IMR-90 (cell line): ENCODE measurements at regions not wholly inside any gene's neighbourhood (a gene's known extent, or its start where the extent isn't known, plus 50 kb on each side); places are given as distances from the start of the nearest gene placed in this dataset.

Experiments
- ATAC-seq: fragments of 200-7000 bp; cut with Tn5 transposase; 2 replicates; pipeline ENCODE4 v1.9.1; 2020; ENCODE audit warnings: low read depth, mild to moderate bottlenecking, moderate library complexity
- BruUV-seq: library from RNA; stranded (reverse); fragments of 400-500 nt; replicated peaks from 2 replicates; lab custom pipeline; 2021; lab: Mats Ljungman, UMichigan
- CTCF ChIA-PET: fragments of 300-600 bp; formaldehyde crosslinking; extraction: SDS; loops from one replicate; lab custom pipeline; 2021; ENCODE audit warnings: antibody characterized with exemption; lab: Yijun Ruan, JAX
- POLR2A ChIA-PET: fragments of 300-600 bp; sonication (Branson Sonifier 250); formaldehyde crosslinking; loops from one replicate; lab custom pipeline; 2022; ENCODE audit warnings: antibody characterized with exemption; ENCODE audit not compliant: unreplicated experiment; lab: Charles Lee
- DNase-seq: peaks from one replicate; pipeline ENCODE4 v3.0.0; 2013
- H2AFZ ChIP-seq: replicated peaks from 2 replicates; pipeline ENCODE3; 2013; ENCODE audit warnings: low read length, mild to moderate bottlenecking; ENCODE audit not compliant: poor library complexity
- H2AK5ac ChIP-seq: 2 replicates; pipeline ENCODE4 v1.6.1; 2013; ENCODE audit warnings: low read depth, low read length, inconsistent platforms
- H2AK9ac ChIP-seq: replicated peaks from 2 replicates; pipeline ENCODE3; 2013; ENCODE audit warnings: mild to moderate bottlenecking, low read depth, low read length, moderate library complexity; ENCODE audit not compliant: poor library complexity
- H2BK120ac ChIP-seq: 2 replicates; pipeline ENCODE4 v1.6.1; 2013; ENCODE audit warnings: low read depth, low read length, inconsistent platforms
- H2BK15ac ChIP-seq: 3 replicates; pipeline ENCODE4 v1.6.1; 2013; ENCODE audit warnings: low read depth, low read length, inconsistent platforms
- H2BK20ac ChIP-seq: 2 replicates; pipeline ENCODE4 v1.6.1; 2013; ENCODE audit warnings: low read depth, mild to moderate bottlenecking, inconsistent platforms, low read length, moderate library complexity
- H2BK5ac ChIP-seq: 2 replicates; pipeline ENCODE4 v1.6.1; 2013; ENCODE audit warnings: mild to moderate bottlenecking, low read depth, low read length, inconsistent platforms; ENCODE audit not compliant: poor library complexity, severe bottlenecking
- H3K14ac ChIP-seq: replicated peaks from 2 replicates; pipeline ENCODE4 v1.6.1; 2013; ENCODE audit warnings: low read depth, low read length, inconsistent platforms
- H3K18ac ChIP-seq: 2 replicates; pipeline ENCODE4 v1.6.1; 2013; ENCODE audit warnings: low read depth, low read length, control low read depth
- H3K23ac ChIP-seq: 2 replicates; pipeline ENCODE4 v1.6.1; 2013; ENCODE audit warnings: low read depth, low read length, inconsistent platforms
- H3K27ac ChIP-seq: 2 replicates; pipeline ENCODE4 v1.5.1; 2013; ENCODE audit warnings: mild to moderate bottlenecking, control low read depth, low read length; ENCODE audit not compliant: insufficient read depth
- H3K27me3 ChIP-seq: 2 replicates; pipeline ENCODE4 v1.6.1; 2013; ENCODE audit warnings: low read length; ENCODE audit not compliant: control insufficient read depth, insufficient read depth
- H3K36me3 ChIP-seq: 2 replicates; pipeline ENCODE4 v1.6.1; 2013; ENCODE audit warnings: low read length, mixed read lengths; ENCODE audit not compliant: control insufficient read depth, insufficient read depth
- H3K4ac ChIP-seq: 2 replicates; pipeline ENCODE4 v1.6.1; 2013; ENCODE audit warnings: low read depth, low read length, inconsistent platforms
- H3K4me1 ChIP-seq: 2 replicates; pipeline ENCODE4 v1.6.1; 2013; ENCODE audit warnings: low read length, mixed read lengths; ENCODE audit not compliant: control insufficient read depth, insufficient read depth
- H3K4me2 ChIP-seq: 2 replicates; pipeline ENCODE4 v1.6.1; 2013; ENCODE audit warnings: low read depth, mild to moderate bottlenecking, control low read depth, low read length, moderate library complexity
- H3K4me3 ChIP-seq: 2 replicates; pipeline ENCODE4 v1.5.1; 2013; ENCODE audit warnings: low read depth, mild to moderate bottlenecking, control low read depth, low read length, moderate library complexity; ENCODE audit not compliant: insufficient read depth
- H3K56ac ChIP-seq: 2 replicates; pipeline ENCODE4 v1.6.1; 2013; ENCODE audit warnings: low read length, inconsistent platforms; ENCODE audit not compliant: insufficient read depth; ENCODE audit errors: extremely low read depth
- H3K79me1 ChIP-seq, 2 experiments: 2 replicates each; pipeline ENCODE4 v1.6.1; 2013; ENCODE audit warnings: low read length in 2 of 2, inconsistent platforms in 1 of 2, low read depth in 1 of 2
- H3K9ac ChIP-seq: 2 replicates; pipeline ENCODE4 v1.6.1; 2013; ENCODE audit warnings: low read depth, low read length, control low read depth
- H3K9me1 ChIP-seq: 2 replicates; pipeline ENCODE4 v1.6.1; 2013; ENCODE audit warnings: low read length, inconsistent platforms; ENCODE audit not compliant: insufficient read depth
- H3K9me3 ChIP-seq: 2 replicates; pipeline ENCODE4 v1.6.1; 2013; ENCODE audit warnings: low read length; ENCODE audit not compliant: control insufficient read depth, insufficient read depth
- H4K20me1 ChIP-seq: 2 replicates; pipeline ENCODE4 v1.6.1; 2013; ENCODE audit warnings: low read length, inconsistent platforms; ENCODE audit not compliant: insufficient read depth
- H4K5ac ChIP-seq: 2 replicates; pipeline ENCODE4 v1.6.1; 2013; ENCODE audit warnings: mild to moderate bottlenecking, low read depth, low read length, control low read depth
- H4K8ac ChIP-seq, 2 experiments: 2 replicates each; pipeline ENCODE4 v1.6.1; 2013; ENCODE audit warnings: low read depth in 2 of 2, low read length in 2 of 2, control low read depth in 1 of 2, inconsistent platforms in 1 of 2
- H4K91ac ChIP-seq: 2 replicates; pipeline ENCODE4 v1.6.1; 2013; ENCODE audit warnings: low read depth, low read length, inconsistent platforms; ENCODE audit not compliant: insufficient read depth
- MXI1 ChIP-seq: IDR thresholded peaks from 2 replicates; pipeline ENCODE4 v1.6.1; 2012; ENCODE audit warnings: low read depth, mild to moderate bottlenecking, low read length, moderate library complexity, borderline replicate concordance
- NFE2L2 ChIP-seq: fragments of 150-350 bp; IDR thresholded peaks from 2 replicates; pipeline ENCODE4 v1.6.1; 2016; ENCODE audit warnings: low read depth, mild to moderate bottlenecking, low read length
- RFX5 ChIP-seq: IDR thresholded peaks from 2 replicates; pipeline ENCODE4 v1.8.0; 2012; ENCODE audit warnings: low read depth, mild to moderate bottlenecking, low read length, moderate library complexity
- SMC3 ChIP-seq: fragments of 150-350 bp; IDR thresholded peaks from 2 replicates; pipeline ENCODE4 v1.6.1; 2016; ENCODE audit warnings: low read depth, mild to moderate bottlenecking, antibody characterized with exemption, low read length, moderate library complexity
- WGBS, 2 experiments: methylation state at CpG; one replicate each; pipeline versions ENCODE4 v1.1.5 to v1.1.7; 2013; ENCODE audit warnings: missing lambda C conversion rate in 2 of 2; ENCODE audit not compliant: insufficient read length in 1 of 2; ENCODE audit errors: extremely low coverage in 2 of 2; 5-methylcytosine and 5-hydroxymethylcytosine counted together
- dilution Hi-C: fragments of 300-500 bp; cut with HindIII; formaldehyde crosslinking; loops from one replicate; pipeline ENCODE4 v1.14.3; 2018; ENCODE audit warnings: low sequenced_read_pairs; ENCODE audit not compliant: unreplicated experiment
- in situ Hi-C: fragments of 300-500 bp; cut with MboI; formaldehyde crosslinking; loops from 3 replicates; pipeline ENCODE4 v1.14.3; 2019; ENCODE audit warnings: low sequenced_read_pairs, inconsistent platforms, mixed read lengths
- intact Hi-C: fragments of 100-400 bp; cut with micrococcal nuclease; formaldehyde crosslinking; loops from 2 replicates; pipeline ENCODE4 v1.10.0; 2022
- TF ChIP-seq, protein P1 (sequence below): fragments of 150-350 bp; IDR thresholded peaks from 2 replicates; pipeline ENCODE4 v1.6.1; 2017; ENCODE audit warnings: mild to moderate bottlenecking, antibody characterized with exemption, low read length, low read depth
- TF ChIP-seq, protein P2 (sequence below): fragments of 150-350 bp; IDR thresholded peaks from 2 replicates; pipeline ENCODE4 v1.6.1; 2016; ENCODE audit warnings: low read depth, mild to moderate bottlenecking, low read length, moderate library complexity, borderline replicate concordance

DNA sequence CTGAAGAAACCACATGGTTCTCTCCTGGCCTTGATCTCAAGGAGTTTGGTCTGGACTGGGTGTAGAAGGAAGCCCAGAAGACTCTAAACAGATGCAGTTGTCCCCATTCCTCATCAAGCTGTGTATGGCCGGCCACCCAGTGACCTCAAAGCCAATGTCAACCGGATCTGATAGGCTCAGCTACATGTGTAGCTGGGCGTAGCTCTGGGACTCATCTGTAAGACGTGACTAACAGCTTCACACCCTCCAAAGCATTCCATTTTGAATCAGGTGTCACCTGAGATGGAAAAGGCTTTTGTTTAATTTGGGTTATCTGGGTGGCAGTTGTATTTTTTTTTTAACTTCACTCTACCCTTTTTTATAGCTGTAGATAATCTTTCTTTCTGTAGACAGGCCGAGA is 130.4 kb downstream of the ABCC12 start:
- POLR2A ChIA-PET: no interaction called here
- Histone ChIP-seq H3K4me1 (no peaks in the 10 kb centered on the region), H2BK5ac (no peak overlapping the region), H3K4me3 (no peak overlapping the region), H2AK5ac (no peak overlapping the region), H3K9me1 (no peaks in the 10 kb centered on the region), H3K36me3 (no peaks in the 10 kb centered on the region), H3K9ac (no peak overlapping the region), H2AK9ac (no peak overlapping the region), H4K5ac (no peak overlapping the region), H3K23ac (no peak overlapping the region), H2AFZ (no peak overlapping the region), H2BK120ac (no peak overlapping the region), H4K8ac (no peak overlapping the region), H3K4me2 (no peak overlapping the region), H4K20me1 (no peaks in the 10 kb centered on the region), H3K27ac (no peak overlapping the region), H3K14ac (no peak overlapping the region), H4K91ac (no peak overlapping the region), H2BK15ac (no peak overlapping the region), H3K18ac (no peak overlapping the region), H2BK20ac (no peak overlapping the region), H3K27me3 (peaks cover 19% of the 10 kb centered on the region), H3K56ac (no peak overlapping the region), H3K79me1 (no peaks in the 10 kb centered on the region), H3K9me3 (no peaks in the 10 kb centered on the region), H3K4ac (no peak overlapping the region)
- no TSS peak for BruUV-seq
- dilution Hi-C loops (no loop called here), intact Hi-C loops (loop anchor here (5.0 kb wide), 1 partner anchor 132 kb away; the partner anchor contains the start of gene ABCC12), in situ Hi-C loops (no loop called here)
- no peak for ATAC-seq
- DNase-seq: no peak
- CTCF ChIA-PET: interaction anchor here (0.5 to 1.2 kb wide), 3 partner anchors 18 to 536 kb away, joined by 3 read pairs; no protein-coding TSS in a partner anchor
- WGBS, 2 experiments: 60% methylated on average over 1 of the region's 5 CpGs; no CpG with 5 or more reads in 1 of the 2 experiments
- TF ChIP-seq MXI1 (no peak), NFE2L2 (no peak), RFX5 (no peak), SMC3 (no peak)
- TF ChIP-seq, protein P1, sequence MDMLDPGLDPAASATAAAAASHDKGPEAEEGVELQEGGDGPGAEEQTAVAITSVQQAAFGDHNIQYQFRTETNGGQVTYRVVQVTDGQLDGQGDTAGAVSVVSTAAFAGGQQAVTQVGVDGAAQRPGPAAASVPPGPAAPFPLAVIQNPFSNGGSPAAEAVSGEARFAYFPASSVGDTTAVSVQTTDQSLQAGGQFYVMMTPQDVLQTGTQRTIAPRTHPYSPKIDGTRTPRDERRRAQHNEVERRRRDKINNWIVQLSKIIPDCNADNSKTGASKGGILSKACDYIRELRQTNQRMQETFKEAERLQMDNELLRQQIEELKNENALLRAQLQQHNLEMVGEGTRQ: no peak
- TF ChIP-seq, protein P2, sequence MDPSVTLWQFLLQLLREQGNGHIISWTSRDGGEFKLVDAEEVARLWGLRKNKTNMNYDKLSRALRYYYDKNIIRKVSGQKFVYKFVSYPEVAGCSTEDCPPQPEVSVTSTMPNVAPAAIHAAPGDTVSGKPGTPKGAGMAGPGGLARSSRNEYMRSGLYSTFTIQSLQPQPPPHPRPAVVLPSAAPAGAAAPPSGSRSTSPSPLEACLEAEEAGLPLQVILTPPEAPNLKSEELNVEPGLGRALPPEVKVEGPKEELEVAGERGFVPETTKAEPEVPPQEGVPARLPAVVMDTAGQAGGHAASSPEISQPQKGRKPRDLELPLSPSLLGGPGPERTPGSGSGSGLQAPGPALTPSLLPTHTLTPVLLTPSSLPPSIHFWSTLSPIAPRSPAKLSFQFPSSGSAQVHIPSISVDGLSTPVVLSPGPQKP: no peak
